ENCODE measurements at regions not wholly inside any gene's neighbourhood (a gene's known extent, or its start where the extent isn't known, plus 50 kb on each side); places are given as distances from the start of the nearest gene placed in this dataset.
"Not testable (repeated sequence)": the region's sequence is repeated elsewhere in the genome, so short reads cannot be mapped to it uniquely, and the experiment has no call there.

DNA sequence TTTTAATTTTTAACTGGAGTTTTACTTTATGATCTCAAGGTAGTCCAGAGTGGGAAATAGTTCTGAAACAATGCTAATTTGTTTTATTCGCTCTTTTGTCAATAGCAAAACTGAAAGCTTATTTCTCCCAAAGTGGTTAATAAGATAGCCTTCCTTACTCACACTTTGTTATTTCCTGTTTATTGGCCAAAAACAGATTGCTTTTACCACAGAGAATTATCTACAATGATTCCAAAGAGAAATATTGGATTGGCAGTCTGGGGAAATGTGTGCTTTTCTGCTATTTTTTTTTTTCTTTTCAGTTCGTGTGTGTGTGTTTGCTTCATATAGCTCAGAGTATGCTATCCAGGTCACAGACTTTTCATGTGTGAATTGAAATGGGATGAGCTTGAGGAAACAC is 756.7 kb upstream of the RGMB start:
- CTCF ChIA-PET: interaction anchor here (0.6 kb wide), 1 partner anchor 345 kb away, joined by 5 read pairs; no protein-coding TSS in a partner anchor
- no peak overlapping the region for H3K27ac ChIP-seq (ENCODE audit: extremely low read depth, low read depth, low read length)
- POLR2A ChIA-PET: no interaction called here
- TF ChIP-seq ZNF19 (tag by site-specific recombination; IDR thresholded peaks at IDR 0.05; ENCODE audit: low read depth) (no peak), ZNF248 (tag by site-specific recombination; IDR thresholded peaks at IDR 0.05) (no peak), ZNF629 (tag by site-specific recombination; IDR thresholded peaks at IDR 0.05) (no peak), HOXD13 (CRISPR knock-in tag; IDR thresholded peaks at IDR 0.05; ENCODE audit: borderline replicate concordance) (no peak), KLF16 (tag by site-specific recombination; IDR thresholded peaks at IDR 0.05) (no peak), ZFP3 (tag by site-specific recombination; IDR thresholded peaks at IDR 0.05; ENCODE audit: low read depth) (no peak), ZNF324 (tag by site-specific recombination; IDR thresholded peaks at IDR 0.05) (no peak), KLF1 (tag by site-specific recombination; IDR thresholded peaks at IDR 0.05) (no peak), ZNF776 (tag by site-specific recombination; IDR thresholded peaks at IDR 0.05; ENCODE audit: borderline replicate concordance) (no peak), ZNF555 (tag by site-specific recombination; conservative IDR thresholded peaks at IDR 0.05) (no peak), GLI4 (tag by site-specific recombination; IDR thresholded peaks at IDR 0.05) (no peak), ZNF433 (tag by site-specific recombination; IDR thresholded peaks at IDR 0.05; ENCODE audit: low read depth) (no peak), SP7 (tag by site-specific recombination; IDR thresholded peaks at IDR 0.05) (no peak), ZNF473 (tag by site-specific recombination; IDR thresholded peaks at IDR 0.05) (no peak), ZNF16 (tag by site-specific recombination; IDR thresholded peaks at IDR 0.05; ENCODE audit: low read depth) (no peak)
- TF ChIP-seq, protein P1, sequence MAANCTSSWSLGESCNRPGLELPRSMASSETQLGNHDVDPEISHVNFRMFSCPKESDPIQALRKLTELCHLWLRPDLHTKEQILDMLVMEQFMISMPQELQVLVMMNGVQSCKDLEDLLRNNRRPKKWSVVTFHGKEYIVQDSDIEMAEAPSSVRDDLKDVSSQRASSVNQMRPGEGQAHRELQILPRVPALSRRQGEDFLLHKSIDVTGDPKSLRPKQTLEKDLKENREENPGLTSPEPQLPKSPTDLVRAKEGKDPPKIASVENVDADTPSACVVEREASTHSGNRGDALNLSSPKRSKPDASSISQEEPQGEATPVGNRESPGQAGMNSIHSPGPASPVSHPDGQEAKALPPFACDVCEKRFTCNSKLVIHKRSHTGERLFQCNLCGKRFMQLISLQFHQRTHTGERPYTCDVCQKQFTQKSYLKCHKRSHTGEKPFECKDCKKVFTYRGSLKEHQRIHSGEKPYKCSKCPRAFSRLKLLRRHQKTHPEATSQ (tag by site-specific recombination; IDR thresholded peaks at IDR 0.05): no peak
- TF ChIP-seq, protein P2, sequence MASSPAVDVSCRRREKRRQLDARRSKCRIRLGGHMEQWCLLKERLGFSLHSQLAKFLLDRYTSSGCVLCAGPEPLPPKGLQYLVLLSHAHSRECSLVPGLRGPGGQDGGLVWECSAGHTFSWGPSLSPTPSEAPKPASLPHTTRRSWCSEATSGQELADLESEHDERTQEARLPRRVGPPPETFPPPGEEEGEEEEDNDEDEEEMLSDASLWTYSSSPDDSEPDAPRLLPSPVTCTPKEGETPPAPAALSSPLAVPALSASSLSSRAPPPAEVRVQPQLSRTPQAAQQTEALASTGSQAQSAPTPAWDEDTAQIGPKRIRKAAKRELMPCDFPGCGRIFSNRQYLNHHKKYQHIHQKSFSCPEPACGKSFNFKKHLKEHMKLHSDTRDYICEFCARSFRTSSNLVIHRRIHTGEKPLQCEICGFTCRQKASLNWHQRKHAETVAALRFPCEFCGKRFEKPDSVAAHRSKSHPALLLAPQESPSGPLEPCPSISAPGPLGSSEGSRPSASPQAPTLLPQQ (tag by site-specific recombination; IDR thresholded peaks at IDR 0.05): no peak
- TF ChIP-seq, protein P3, sequence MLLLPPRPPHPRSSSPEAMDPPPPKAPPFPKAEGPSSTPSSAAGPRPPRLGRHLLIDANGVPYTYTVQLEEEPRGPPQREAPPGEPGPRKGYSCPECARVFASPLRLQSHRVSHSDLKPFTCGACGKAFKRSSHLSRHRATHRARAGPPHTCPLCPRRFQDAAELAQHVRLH (tag by site-specific recombination; IDR thresholded peaks at IDR 0.05): no peak
- no peak overlapping the region for H3K4me3 ChIP-seq (ENCODE audit: low read depth, low read length)
- no peaks in the 10 kb centered on the region for H3K9me3 ChIP-seq (ENCODE audit: control insufficient read depth, insufficient read depth, low read depth, low read length)
- H3K36me3 ChIP-seq (ENCODE audit: control insufficient read depth in 2 of 2, insufficient read depth in 1 of 2, low read length in 2 of 2): no peaks in the 10 kb centered on the region
- H3K4me1 ChIP-seq (ENCODE audit: control insufficient read depth, insufficient read depth, low read length): no peaks in the 10 kb centered on the region

DNA sequence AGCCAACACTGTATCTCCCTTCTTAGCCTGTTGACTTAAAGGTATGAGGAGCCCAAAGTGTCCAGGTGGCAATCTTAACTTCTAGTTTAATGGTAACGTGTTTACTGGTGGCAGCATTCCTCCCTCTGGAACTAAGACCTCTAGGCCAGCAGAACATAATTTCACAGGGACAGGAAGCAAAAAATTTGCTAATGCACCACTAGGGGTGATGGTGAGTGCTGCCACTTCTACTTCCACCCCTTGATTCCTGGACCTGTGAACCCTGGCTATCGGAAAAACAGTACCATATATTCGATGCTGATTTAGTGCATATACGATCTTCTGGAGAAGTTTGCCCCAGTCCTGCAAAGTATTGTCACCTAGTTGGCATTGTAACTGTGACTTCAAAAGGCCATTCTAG is 743.2 kb upstream of the RGMB start:
- H3K4me3 ChIP-seq (ENCODE audit: low read depth, low read length); H3K4me1 ChIP-seq (ENCODE audit: control insufficient read depth, insufficient read depth, low read length); H3K27ac ChIP-seq (ENCODE audit: extremely low read depth, low read depth, low read length); POLR2A ChIA-PET; CTCF ChIA-PET; H3K9me3 ChIP-seq (ENCODE audit: control insufficient read depth, insufficient read depth, low read depth, low read length); H3K36me3 ChIP-seq (ENCODE audit: control insufficient read depth in 2 of 2, insufficient read depth in 1 of 2, low read length in 2 of 2): not testable (repeated sequence)

DNA sequence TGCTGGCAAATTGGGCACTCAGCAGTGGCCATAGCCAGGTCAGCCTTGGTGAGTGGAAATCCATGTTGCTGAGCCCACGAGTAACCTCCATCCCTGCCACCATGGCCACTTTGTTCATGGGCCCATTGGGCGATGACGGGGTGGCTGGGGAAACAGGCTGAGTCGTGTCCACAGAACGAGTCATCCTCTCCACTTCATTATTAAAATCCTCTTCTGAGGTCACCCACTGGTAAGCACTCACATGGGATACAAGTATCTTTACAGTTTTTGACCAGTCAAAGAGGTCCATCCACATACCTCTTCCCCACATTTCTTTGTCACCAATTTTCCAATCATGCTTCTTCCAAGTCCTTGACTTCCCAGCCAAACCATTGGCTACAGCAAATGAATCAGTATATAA is 742.4 kb upstream of the RGMB start:
- H3K9me3 ChIP-seq (ENCODE audit: control insufficient read depth, insufficient read depth, low read depth, low read length); H3K4me3 ChIP-seq (ENCODE audit: low read depth, low read length); CTCF ChIA-PET; H3K27ac ChIP-seq (ENCODE audit: extremely low read depth, low read depth, low read length); H3K36me3 ChIP-seq (ENCODE audit: control insufficient read depth in 2 of 2, insufficient read depth in 1 of 2, low read length in 2 of 2); H3K4me1 ChIP-seq (ENCODE audit: control insufficient read depth, insufficient read depth, low read length); POLR2A ChIA-PET: not testable (repeated sequence)

DNA sequence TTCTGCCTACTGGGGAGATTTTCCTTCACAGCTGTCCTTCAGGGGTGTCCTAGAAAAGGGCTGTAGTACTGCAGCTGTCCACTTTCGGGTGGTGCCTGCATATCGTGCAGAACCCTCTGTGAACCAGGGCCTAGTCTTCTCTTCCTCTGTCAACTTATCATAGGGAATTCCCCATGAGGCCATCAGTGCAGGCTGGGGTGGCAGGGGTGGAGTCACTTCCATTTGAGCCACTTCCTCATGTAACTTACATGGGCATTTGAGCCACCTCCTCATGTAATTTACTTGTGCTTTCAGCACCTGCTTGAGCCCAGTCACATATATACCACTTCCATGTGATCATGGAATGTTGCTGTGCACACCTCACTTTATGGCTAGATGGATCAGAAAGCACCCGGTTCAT is 742.0 kb upstream of the RGMB start:
- H3K36me3 ChIP-seq (ENCODE audit: control insufficient read depth in 2 of 2, insufficient read depth in 1 of 2, low read length in 2 of 2): no peaks in the 10 kb centered on the region
- ChIA-PET CTCF (no interaction called here), POLR2A (no interaction called here)
- no peak overlapping the region for H3K4me3 ChIP-seq (ENCODE audit: low read depth, low read length)
- no peaks in the 10 kb centered on the region for H3K9me3 ChIP-seq (ENCODE audit: control insufficient read depth, insufficient read depth, low read depth, low read length)
- no peak overlapping the region for H3K27ac ChIP-seq (ENCODE audit: extremely low read depth, low read depth, low read length)
- H3K4me1 ChIP-seq (ENCODE audit: control insufficient read depth, insufficient read depth, low read length): no peaks in the 10 kb centered on the region
- TF ChIP-seq ZNF654 (tag by site-specific recombination; IDR thresholded peaks at IDR 0.05; ENCODE audit: low read depth) (no peak), ZBTB20 (tag by site-specific recombination; IDR thresholded peaks at IDR 0.05) (no peak), ZNF223 (tag by site-specific recombination; IDR thresholded peaks at IDR 0.05) (no peak)
- TF ChIP-seq, protein P4, sequence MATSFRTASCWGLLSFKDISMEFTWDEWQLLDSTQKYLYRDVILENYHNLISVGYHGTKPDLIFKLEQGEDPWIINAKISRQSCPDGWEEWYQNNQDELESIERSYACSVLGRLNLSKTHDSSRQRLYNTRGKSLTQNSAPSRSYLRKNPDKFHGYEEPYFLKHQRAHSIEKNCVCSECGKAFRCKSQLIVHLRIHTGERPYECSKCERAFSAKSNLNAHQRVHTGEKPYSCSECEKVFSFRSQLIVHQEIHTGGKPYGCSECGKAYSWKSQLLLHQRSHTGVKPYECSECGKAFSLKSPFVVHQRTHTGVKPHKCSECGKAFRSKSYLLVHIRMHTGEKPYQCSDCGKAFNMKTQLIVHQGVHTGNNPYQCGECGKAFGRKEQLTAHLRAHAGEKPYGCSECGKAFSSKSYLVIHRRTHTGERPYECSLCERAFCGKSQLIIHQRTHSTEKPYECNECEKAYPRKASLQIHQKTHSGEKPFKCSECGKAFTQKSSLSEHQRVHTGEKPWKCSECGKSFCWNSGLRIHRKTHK (tag by site-specific recombination; IDR thresholded peaks at IDR 0.05): no peak
- TF ChIP-seq, protein P5, sequence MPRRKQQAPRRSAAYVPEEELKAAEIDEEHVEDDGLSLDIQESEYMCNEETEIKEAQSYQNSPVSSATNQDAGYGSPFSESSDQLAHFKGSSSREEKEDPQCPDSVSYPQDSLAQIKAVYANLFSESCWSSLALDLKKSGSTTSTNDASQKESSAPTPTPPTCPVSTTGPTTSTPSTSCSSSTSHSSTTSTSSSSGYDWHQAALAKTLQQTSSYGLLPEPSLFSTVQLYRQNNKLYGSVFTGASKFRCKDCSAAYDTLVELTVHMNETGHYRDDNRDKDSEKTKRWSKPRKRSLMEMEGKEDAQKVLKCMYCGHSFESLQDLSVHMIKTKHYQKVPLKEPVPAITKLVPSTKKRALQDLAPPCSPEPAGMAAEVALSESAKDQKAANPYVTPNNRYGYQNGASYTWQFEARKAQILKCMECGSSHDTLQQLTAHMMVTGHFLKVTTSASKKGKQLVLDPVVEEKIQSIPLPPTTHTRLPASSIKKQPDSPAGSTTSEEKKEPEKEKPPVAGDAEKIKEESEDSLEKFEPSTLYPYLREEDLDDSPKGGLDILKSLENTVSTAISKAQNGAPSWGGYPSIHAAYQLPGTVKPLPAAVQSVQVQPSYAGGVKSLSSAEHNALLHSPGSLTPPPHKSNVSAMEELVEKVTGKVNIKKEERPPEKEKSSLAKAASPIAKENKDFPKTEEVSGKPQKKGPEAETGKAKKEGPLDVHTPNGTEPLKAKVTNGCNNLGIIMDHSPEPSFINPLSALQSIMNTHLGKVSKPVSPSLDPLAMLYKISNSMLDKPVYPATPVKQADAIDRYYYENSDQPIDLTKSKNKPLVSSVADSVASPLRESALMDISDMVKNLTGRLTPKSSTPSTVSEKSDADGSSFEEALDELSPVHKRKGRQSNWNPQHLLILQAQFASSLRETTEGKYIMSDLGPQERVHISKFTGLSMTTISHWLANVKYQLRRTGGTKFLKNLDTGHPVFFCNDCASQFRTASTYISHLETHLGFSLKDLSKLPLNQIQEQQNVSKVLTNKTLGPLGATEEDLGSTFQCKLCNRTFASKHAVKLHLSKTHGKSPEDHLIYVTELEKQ (tag by site-specific recombination; IDR thresholded peaks at IDR 0.05; ENCODE audit: borderline replicate concordance): no peak
